ENCODE measurements at regions not wholly inside any gene's neighbourhood (a gene's known extent, or its start where the extent isn't known, plus 50 kb on each side); places are given as distances from the start of the nearest gene placed in this dataset.
A peak's percentile ranks its signal among the peaks of the same experiment; 100 is the strongest.

- no peak for DNase-seq (ENCODE audit: low read depth in 1 of 2, low spot score in 1 of 2)
- Histone ChIP-seq H3K36me3 (no peaks in the 10 kb centered on the region), H3K9me3 (ENCODE audit: low read depth) (no peaks in the 10 kb centered on the region), H3K4me1 (ENCODE audit: low read depth) (no peaks in the 10 kb centered on the region), H3K4me3 (no peak overlapping the region), H3K27ac (no peak overlapping the region), H3K27me3 (no peaks in the 10 kb centered on the region)
- TF ChIP-seq CTCF (IDR thresholded peaks at IDR 0.05; ENCODE audit: low read depth, low read length), result no peak
These were observed 929.7 kb downstream of the PCDH7 start for GRCh38 chr4:31649878-31650277.

GRCh38 chr4:31651541-31651940, 931.4 kb downstream of the PCDH7 start:
- no peak overlapping the region for H3K4me3 ChIP-seq
- no peak for TF ChIP-seq CTCF (IDR thresholded peaks at IDR 0.05; ENCODE audit: low read depth, low read length)
- H3K9me3 ChIP-seq (ENCODE audit: low read depth), result no peaks in the 10 kb centered on the region
- DNase-seq (ENCODE audit: low read depth in 1 of 2, low spot score in 1 of 2), result no peak
- H3K36me3 ChIP-seq, result no peaks in the 10 kb centered on the region
- no peaks in the 10 kb centered on the region for H3K4me1 ChIP-seq (ENCODE audit: low read depth)
- H3K27me3 ChIP-seq, result no peaks in the 10 kb centered on the region
- H3K27ac ChIP-seq, result no peak overlapping the region

- Histone ChIP-seq H3K4me1 (ENCODE audit: low read depth) (no peaks in the 10 kb centered on the region), H3K9me3 (ENCODE audit: low read depth) (no peaks in the 10 kb centered on the region), H3K4me3 (no peak overlapping the region), H3K27ac (no peak overlapping the region), H3K27me3 (no peaks in the 10 kb centered on the region), H3K36me3 (no peaks in the 10 kb centered on the region)
- peak in 1 of 2 donors; percentile 25 for DNase-seq (ENCODE audit: low read depth in 1 of 2, low spot score in 1 of 2)
- no peak for TF ChIP-seq CTCF (IDR thresholded peaks at IDR 0.05; ENCODE audit: low read depth, low read length)
These were observed 935.2 kb downstream of the PCDH7 start for GRCh38 chr4:31655328-31655727.

GRCh38 chr4:31657859-31658570, 937.8 kb downstream of the PCDH7 start:
- H3K27me3 ChIP-seq, result no peaks in the 10 kb centered on the region
- no peaks in the 10 kb centered on the region for H3K36me3 ChIP-seq
- no peak overlapping the region for H3K4me3 ChIP-seq
- no peaks in the 10 kb centered on the region for H3K4me1 ChIP-seq (ENCODE audit: low read depth)
- H3K9me3 ChIP-seq (ENCODE audit: low read depth), result no peaks in the 10 kb centered on the region
- no peak for TF ChIP-seq CTCF (IDR thresholded peaks at IDR 0.05; ENCODE audit: low read depth, low read length)
- H3K27ac ChIP-seq, result no peak overlapping the region
- peak in 1 of 2 donors; percentile 12 for DNase-seq (ENCODE audit: low read depth in 1 of 2, low spot score in 1 of 2)

GRCh38 chr4:31660916-31661315, 940.7 kb downstream of the PCDH7 start:
- no peaks in the 10 kb centered on the region for H3K36me3 ChIP-seq
- H3K9me3 ChIP-seq (ENCODE audit: low read depth), result no peaks in the 10 kb centered on the region
- no peaks in the 10 kb centered on the region for H3K27me3 ChIP-seq
- no peak overlapping the region for H3K27ac ChIP-seq
- H3K4me3 ChIP-seq, result no peak overlapping the region
- TF ChIP-seq CTCF (IDR thresholded peaks at IDR 0.05; ENCODE audit: low read depth, low read length), result no peak
- H3K4me1 ChIP-seq (ENCODE audit: low read depth), result no peaks in the 10 kb centered on the region
- no peak for DNase-seq (ENCODE audit: low read depth in 1 of 2, low spot score in 1 of 2)
